HG02763 (cell line): ENCODE measurements at regions not wholly inside any gene's neighbourhood (a gene's known extent, or its start where the extent isn't known, plus 50 kb on each side); places are given as distances from the start of the nearest gene placed in this dataset.
"Not testable (repeated sequence)": the region's sequence is repeated elsewhere in the genome, so short reads cannot be mapped to it uniquely, and the experiment has no call there.

ENCODE experiments used
- ATAC-seq: cut with Tn5 transposase; IDR thresholded peaks from one replicate; pipeline ENCODE4 v1.9.1; 2021; ENCODE audit warnings: mild to moderate bottlenecking, moderate library complexity; ENCODE audit not compliant: unreplicated experiment

DNA sequence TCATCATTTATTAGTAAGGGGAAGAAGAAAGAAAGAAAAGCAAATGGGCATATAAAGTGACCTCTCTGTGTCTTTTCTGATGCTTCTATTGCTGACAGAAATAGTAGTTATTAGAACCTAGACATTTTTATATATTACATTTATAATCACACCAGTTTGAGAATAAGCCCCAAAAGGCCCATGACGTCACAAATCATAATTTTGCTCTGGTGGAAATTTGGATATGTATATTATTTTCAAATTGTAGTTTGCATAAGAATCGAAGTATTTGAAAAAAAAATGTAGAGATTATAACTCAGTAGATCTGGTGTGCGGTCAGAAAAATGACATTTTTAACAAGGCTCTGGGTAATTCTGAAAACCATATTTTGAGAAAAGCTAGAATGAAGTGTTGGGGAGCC is 101.2 kb upstream of the STEAP1 start:
- no peak for ATAC-seq

DNA sequence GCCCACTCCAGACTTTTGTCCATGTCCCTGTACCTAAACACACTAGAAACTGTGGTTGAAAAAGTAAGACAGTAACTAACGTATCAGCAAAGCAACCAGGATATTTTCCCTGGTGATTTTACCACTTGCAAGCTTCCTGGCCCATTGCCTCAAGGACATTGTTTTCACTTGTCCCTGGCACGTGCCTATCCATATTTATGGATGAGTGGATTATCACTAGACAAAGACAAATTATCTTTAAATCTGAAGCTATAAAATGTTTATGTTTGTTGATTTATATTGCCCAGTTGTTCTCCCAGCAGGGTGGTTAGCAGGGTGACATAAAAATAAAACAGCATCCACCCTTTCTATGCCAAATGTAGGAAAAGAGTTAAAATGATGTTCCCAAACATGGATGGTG is 93.2 kb upstream of the STEAP1 start:
- no peak for ATAC-seq

DNA sequence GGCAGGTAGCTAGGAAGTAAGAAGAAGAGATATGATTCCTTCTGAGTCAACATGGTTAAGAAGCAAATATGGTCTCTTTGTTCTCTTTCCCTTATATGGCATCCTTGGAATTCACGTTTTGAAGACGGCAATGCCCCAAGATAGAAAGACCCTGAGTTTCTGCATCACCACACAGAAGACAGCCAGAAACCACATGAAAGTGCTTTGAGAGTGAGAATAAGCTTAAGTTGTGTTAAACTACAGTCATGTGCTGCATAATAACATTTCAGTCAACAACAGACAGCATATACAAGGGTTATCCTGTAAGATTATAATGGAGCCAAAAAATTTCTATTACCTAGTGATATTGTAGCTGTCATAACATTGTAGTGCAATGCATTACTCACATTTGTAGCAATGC is 89.9 kb upstream of the STEAP1 start:
- no peak for ATAC-seq

DNA sequence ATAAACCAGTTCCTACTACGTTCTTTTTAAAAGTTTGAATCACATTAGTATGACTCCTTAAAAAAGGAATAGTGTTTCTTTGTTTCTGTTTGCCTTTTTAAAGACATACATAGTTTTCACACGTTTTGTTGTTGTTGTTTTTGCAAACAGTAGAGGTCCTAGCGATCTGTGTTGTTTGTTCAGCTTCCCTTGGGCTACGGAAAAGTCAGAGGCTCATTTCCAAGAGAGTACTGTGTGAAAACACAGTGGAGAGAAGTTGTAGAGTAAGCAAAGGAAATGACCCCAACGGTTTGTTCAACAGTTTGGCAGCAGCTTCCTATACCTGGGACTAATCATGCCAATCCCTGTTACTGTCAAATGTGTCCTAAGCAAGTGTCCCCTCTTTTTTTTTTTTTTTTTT is 87.1 kb upstream of the STEAP1 start:
- ATAC-seq = no peak

DNA sequence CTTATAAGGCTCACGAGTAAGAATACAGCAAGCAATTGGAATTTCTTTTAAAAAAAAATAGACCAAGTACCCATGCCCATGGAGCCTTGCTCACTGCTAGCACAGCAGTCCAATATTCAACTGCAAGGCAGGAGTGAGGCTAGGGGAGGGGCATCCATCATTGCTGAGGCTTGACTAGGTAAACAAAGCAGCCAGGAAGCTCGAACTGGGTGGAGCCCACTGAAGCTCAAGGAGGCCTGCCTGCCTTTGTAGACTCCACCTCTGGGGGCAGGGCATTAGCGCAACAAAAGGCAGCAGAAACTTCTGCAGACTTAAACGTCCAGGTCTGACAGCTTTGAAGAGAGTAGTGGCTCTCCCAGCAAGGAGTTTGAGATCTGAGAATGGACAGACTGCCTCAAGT is 84.0 kb upstream of the STEAP1 start:
- not testable (repeated sequence) for ATAC-seq

DNA sequence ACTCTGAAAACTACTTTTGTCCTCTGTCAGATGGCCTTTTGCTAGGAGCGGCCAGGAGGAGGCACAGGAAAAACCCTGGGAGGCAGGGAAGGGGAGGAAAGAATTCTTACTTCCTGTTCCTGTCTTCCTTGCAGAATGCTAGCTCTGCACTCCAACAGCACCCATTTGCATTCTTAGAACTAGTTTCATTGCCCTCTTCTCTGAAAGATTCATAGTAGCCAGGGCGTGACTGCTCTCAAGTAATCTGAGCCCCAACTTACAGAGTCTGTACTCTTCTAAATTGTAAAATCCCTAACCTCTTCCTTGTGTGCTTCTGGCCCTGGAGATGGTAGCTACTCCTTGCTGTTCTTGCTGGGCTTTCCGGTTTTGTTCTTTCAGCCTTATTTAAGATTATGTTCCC is 75.3 kb upstream of the STEAP1 start:
- ATAC-seq = no peak

DNA sequence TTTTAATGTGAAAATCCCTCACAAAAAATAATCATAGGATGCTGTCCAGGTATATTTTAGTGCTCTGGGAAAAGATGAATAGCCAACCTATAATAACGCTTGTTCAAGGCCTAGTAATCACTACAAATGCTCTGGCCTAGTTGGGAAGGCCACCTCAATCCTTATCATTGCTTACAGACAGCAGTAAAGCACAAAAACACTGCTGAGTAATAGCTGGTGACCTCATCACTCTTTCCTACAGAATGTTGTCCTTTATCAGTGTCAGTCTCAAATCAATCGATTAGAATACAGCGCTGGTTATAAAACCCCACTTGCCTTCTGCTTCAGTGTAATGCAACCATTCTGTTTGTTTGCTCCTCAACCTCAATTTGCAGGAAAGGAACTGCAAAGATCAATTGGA is 72.6 kb upstream of the STEAP1 start:
- no peak for ATAC-seq

DNA sequence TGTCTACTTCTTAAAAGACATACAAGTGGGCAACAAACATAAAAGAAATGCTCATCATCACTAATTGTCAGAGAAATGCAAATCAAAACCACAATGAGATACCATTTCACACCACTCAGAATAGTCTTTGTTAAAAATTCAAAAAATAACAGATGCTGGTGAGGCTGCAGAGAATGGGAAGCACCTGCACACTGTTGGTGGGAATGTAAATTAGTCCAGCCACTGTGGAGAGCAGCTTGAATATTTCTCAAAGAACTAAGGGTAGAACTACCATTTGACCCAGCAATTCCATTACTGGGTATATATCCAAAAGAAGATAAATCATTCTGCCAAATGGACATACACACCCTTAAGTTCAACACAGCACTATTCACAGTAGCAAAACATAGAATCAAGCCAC is 61.8 kb upstream of the STEAP1 start:
- ATAC-seq = no peak

DNA sequence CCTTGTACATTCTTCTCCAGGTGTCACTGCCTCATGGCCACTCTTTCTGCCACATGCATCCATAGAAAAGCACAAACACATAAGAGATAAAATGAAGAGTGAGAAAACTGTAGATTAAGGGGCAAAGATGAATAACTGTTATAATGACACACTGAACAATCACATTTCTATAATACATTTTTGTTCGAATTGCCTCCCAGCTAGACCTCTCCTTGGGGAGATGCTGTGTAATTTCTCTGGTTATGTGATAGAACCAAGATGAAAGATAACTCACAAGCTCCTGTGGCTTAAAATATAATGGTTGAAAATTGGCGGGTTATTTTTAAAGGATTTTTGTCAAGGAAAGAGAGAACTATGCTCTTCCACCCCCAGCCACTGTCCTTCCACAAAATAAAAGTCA is 60.2 kb upstream of the STEAP1 start:
- no peak for ATAC-seq
